ENCODE measurements at regions not wholly inside any gene's neighbourhood (a gene's known extent, or its start where the extent isn't known, plus 50 kb on each side); places are given as distances from the start of the nearest gene placed in this dataset.

DNA sequence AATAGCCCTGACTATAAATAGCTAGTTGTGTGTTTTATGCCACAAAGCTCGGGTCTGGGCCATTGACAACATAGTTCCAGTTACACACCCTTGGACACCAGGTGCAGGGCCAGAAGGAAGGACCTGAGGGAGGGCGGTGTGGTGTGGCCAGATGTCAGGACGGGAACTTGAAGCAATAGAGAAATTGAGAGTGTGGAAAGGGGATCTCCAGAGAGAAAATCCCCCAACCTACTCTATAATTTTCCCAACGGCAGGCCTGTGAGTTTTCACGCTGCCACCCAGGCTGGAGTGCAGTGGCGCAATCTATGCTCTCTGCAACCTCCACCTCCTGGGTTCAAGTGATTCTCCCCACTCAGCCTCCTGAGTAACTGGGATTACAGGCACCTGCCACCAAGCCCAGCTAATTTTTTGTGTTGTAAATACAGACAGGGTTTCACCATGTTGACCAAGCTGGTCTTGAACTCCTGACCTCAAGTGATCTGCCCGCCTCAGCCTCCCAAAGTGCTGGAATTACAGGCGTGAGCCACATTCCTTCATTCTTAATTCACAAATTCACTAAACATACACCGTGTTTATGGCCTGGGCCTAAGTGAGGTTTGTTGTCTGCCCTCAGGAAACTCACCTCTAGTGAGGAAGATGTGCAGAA, 70.8 kb upstream of the KLF13 start:
- WGBS (ENCODE audit: insufficient coverage, insufficient read length), result no CpG with 5 or more reads among the region's 9 CpGs
- Histone ChIP-seq H3K27ac (ENCODE audit: low read length) (no peak overlapping the region), H3K27me3 (ENCODE audit: control insufficient read depth, insufficient read depth, low read length) (no peaks in the 10 kb centered on the region), H3K4me1 (ENCODE audit: control insufficient read depth, insufficient read depth, low read length) (no peaks in the 10 kb centered on the region), H3K36me3 (ENCODE audit: control insufficient read depth, insufficient read depth, low read length) (no peaks in the 10 kb centered on the region), H3K4me3 (ENCODE audit: low read length) (no peak overlapping the region), H3K9me3 (ENCODE audit: control insufficient read depth, insufficient read depth, low read length) (no peaks in the 10 kb centered on the region)
- DNase-seq (ENCODE audit: low read depth, low spot score), result no peak

DNA sequence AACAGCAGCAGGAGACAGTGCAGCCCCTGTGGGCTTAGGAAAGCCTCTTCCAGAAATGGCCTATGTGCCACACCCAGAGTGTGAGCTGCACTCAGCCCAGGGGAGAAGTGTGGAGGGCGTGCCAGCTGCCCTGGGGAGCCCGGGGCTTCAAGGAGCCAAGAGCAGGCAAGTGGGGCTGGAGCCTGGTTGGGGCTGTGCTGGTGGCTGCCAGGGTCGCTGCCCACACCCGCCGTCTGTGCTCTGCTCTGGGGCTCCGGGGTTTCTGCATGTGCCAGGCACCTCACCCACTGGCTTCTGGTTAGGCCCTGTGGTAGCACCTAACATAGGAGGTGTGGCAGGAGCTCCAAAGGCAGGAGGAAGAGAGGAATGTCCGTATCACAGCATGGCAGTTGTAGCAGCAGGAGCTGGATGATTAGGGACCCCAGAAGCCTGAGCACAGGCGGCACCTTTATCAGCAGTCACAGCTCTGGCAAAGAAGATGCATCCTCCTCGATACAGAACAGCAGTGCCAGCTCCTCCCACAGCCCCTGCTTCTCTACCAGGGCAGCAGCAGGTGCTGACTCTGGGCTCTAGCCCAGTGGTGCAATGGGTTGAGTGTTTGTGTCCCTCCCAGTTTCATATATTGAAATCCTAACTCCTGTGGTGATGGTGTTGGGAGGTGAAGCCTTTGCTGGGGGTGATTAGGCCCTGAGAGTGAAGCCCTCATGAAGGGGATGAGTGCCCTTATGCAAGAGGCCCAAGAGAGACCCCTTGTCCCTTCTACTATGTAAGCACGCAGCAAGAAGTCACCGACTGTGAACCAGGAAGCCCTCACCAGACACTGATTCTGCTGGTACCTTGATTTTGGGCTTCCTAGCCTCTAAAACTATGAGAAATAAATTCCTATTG, 70.0 kb upstream of the KLF13 start:
- no peaks in the 10 kb centered on the region for H3K4me1 ChIP-seq (ENCODE audit: control insufficient read depth, insufficient read depth, low read length)
- no CpG with 5 or more reads among the region's 11 CpGs for WGBS (ENCODE audit: insufficient coverage, insufficient read length)
- no peak overlapping the region for H3K4me3 ChIP-seq (ENCODE audit: low read length)
- H3K27me3 ChIP-seq (ENCODE audit: control insufficient read depth, insufficient read depth, low read length), result no peaks in the 10 kb centered on the region
- no peaks in the 10 kb centered on the region for H3K36me3 ChIP-seq (ENCODE audit: control insufficient read depth, insufficient read depth, low read length)
- no peaks in the 10 kb centered on the region for H3K9me3 ChIP-seq (ENCODE audit: control insufficient read depth, insufficient read depth, low read length)
- DNase-seq (ENCODE audit: low read depth, low spot score), result no peak
- H3K27ac ChIP-seq (ENCODE audit: low read length), result no peak overlapping the region

DNA sequence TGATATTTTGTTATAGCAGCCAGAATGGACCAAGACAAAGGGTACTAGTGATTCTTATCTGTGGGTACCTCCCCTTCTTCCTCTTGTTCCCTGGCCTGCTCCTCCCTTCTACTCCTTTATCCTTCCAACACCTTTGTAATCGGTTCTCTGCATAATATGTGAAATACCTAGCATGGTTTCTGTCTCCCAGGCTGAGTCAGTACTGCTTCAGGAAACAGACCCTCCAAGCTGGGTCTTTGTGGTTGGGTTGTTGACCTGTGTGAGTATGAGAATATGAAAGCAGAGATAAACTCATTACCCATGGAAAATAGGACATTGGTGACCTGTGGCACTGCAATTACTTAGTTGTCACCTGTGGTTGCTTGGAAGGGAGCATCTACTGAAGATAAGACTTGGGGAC, 69.3 kb upstream of the KLF13 start:
- Histone ChIP-seq H3K9me3 (ENCODE audit: control insufficient read depth, insufficient read depth, low read length) (no peaks in the 10 kb centered on the region), H3K4me1 (ENCODE audit: control insufficient read depth, insufficient read depth, low read length) (no peaks in the 10 kb centered on the region), H3K27me3 (ENCODE audit: control insufficient read depth, insufficient read depth, low read length) (no peaks in the 10 kb centered on the region), H3K36me3 (ENCODE audit: control insufficient read depth, insufficient read depth, low read length) (no peaks in the 10 kb centered on the region), H3K27ac (ENCODE audit: low read length) (no peak overlapping the region), H3K4me3 (ENCODE audit: low read length) (no peak overlapping the region)
- no peak for DNase-seq (ENCODE audit: low read depth, low spot score)
- no CpG with 5 or more reads among the region's 1 CpG for WGBS (ENCODE audit: insufficient coverage, insufficient read length)

- no CpG with 5 or more reads among the region's 2 CpGs for WGBS (ENCODE audit: insufficient coverage, insufficient read length)
- no peaks in the 10 kb centered on the region for H3K36me3 ChIP-seq (ENCODE audit: control insufficient read depth, insufficient read depth, low read length)
- H3K4me3 ChIP-seq (ENCODE audit: low read length), result no peak overlapping the region
- no peaks in the 10 kb centered on the region for H3K9me3 ChIP-seq (ENCODE audit: control insufficient read depth, insufficient read depth, low read length)
- H3K27ac ChIP-seq (ENCODE audit: low read length), result no peak overlapping the region
- no peaks in the 10 kb centered on the region for H3K4me1 ChIP-seq (ENCODE audit: control insufficient read depth, insufficient read depth, low read length)
- H3K27me3 ChIP-seq (ENCODE audit: control insufficient read depth, insufficient read depth, low read length), result no peaks in the 10 kb centered on the region
- DNase-seq (ENCODE audit: low read depth, low spot score), result no peak
These were observed 68.4 kb upstream of the KLF13 start for GRCh38 chr15:31258260-31258659.

DNA sequence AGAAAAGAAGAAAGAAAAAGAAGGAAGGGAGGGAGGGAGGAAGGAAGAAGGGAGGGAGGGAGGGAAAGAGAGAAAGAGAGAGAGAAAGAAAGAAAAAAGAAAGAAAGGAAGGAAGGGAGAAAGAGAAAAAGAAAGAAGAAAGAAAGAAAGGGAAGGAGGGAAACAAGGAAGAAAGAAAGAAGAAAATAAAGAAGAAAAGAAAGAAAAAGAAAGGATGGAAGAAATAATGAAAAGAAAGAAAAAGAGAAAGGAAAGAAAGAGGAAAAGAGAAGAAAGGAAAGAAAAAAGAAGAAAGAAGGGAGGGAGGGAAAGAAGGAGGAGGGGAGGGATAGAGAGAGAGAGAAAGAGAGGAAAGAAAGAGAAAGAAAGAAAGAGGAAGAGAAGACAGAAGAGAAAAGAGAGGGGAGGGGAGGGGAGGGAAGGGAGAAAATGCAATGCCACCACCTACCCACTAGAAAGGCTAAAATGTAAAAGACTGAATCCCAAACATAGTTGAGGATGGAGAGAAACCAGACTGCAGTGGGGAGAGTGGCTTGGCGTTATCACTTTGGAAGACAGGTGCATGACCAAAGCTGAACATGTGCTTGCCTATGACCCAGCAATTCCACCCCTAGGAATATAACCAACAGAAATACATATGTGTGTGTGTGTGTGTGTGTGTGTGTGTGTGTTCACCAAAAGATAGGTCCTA, 66.9 kb upstream of the KLF13 start:
- H3K36me3 ChIP-seq (ENCODE audit: control insufficient read depth, insufficient read depth, low read length), result no peaks in the 10 kb centered on the region
- no CpG with 5 or more reads among the region's 1 CpG for WGBS (ENCODE audit: insufficient coverage, insufficient read length)
- H3K9me3 ChIP-seq (ENCODE audit: control insufficient read depth, insufficient read depth, low read length), result no peaks in the 10 kb centered on the region
- H3K4me3 ChIP-seq (ENCODE audit: low read length), result no peak overlapping the region
- no peak overlapping the region for H3K27ac ChIP-seq (ENCODE audit: low read length)
- no peaks in the 10 kb centered on the region; the same call in 1 of the 2 replicates for H3K4me1 ChIP-seq (ENCODE audit: control insufficient read depth, insufficient read depth, low read length)
- no peaks in the 10 kb centered on the region for H3K27me3 ChIP-seq (ENCODE audit: control insufficient read depth, insufficient read depth, low read length)
- no peak for DNase-seq (ENCODE audit: low read depth, low spot score)

- Histone ChIP-seq H3K27ac (ENCODE audit: low read length) (no peak overlapping the region), H3K36me3 (ENCODE audit: control insufficient read depth, insufficient read depth, low read length) (no peaks in the 10 kb centered on the region), H3K4me3 (ENCODE audit: low read length) (no peak overlapping the region), H3K27me3 (ENCODE audit: control insufficient read depth, insufficient read depth, low read length) (no peaks in the 10 kb centered on the region), H3K4me1 (ENCODE audit: control insufficient read depth, insufficient read depth, low read length) (no peaks in the 10 kb centered on the region; the same call in 1 of the 2 replicates), H3K9me3 (ENCODE audit: control insufficient read depth, insufficient read depth, low read length) (no peaks in the 10 kb centered on the region)
- WGBS (ENCODE audit: insufficient coverage, insufficient read length), result no CpG with 5 or more reads among the region's 11 CpGs
- no peak for DNase-seq (ENCODE audit: low read depth, low spot score)
These were observed 65.9 kb upstream of the KLF13 start for GRCh38 chr15:31260646-31261265.

DNA sequence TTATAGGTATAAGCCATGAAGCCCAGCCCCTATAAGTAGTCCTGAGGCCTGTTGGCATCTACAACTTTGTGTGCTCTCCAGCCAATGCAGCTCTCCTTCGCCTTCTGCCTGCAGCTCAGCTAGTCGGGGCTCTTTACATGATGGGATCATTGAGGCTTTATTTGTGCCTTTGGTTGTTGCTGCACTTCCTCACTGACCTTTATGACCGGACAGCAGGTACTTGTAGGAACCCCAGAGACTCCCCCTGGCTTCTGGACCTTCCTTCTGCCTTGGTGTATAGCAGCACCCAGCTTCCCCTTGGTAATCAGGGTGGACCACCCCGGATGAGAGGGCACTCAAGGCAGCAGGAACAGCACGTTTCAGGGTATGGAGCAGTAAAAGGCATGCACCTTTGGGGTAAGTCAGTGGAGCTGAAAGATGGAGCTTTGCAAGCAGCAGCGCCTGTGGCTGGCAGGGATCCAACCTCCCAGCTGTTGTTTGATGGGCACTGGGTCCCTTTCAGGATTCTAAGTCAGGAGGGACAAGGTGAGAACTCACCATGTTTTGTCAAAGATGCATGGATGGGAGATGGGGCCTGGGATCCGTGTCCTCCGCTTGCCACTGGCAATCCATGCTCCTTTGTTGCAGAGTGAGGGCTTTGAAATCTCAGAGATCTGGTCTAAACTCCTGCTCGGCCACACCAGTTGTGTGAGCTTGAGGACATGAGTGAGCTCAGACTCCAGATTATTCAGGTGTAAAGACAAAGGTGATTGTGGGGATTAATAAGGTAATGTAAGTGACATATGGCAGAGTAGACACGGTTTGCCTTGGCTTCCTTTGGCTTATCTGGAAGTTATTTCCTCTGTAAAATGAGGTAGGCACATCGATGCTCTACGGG, 65.1 kb upstream of the KLF13 start:
- Histone ChIP-seq H3K27ac (ENCODE audit: low read length) (no peak overlapping the region), H3K4me3 (ENCODE audit: low read length) (no peak overlapping the region), H3K27me3 (ENCODE audit: control insufficient read depth, insufficient read depth, low read length) (no peaks in the 10 kb centered on the region), H3K36me3 (ENCODE audit: control insufficient read depth, insufficient read depth, low read length) (no peaks in the 10 kb centered on the region), H3K9me3 (ENCODE audit: control insufficient read depth, insufficient read depth, low read length) (no peaks in the 10 kb centered on the region), H3K4me1 (ENCODE audit: control insufficient read depth, insufficient read depth, low read length) (no peaks in the 10 kb centered on the region; the same call in 1 of the 2 replicates)
- WGBS (ENCODE audit: insufficient coverage, insufficient read length), result no CpG with 5 or more reads among the region's 12 CpGs
- DNase-seq (ENCODE audit: low read depth, low spot score), result no peak

DNA sequence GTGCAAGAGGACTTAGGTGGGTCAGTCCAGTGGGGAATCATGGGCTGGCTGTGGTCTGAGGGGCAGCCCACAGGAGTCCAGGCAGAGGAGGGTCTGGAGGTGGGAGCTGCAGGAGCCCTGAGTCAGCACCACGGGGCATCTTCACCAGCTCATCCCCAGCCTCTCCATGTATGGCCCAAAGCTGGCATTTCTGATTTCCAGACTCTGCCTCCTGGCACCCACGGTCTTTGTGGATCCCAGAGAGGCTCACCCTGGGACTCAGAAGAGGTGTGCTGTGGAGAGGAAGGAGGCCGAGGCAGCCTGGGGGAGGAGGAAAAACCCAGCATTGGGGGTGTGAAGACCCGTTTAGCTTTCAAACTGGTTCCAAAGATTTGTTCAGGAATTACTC, 64.5 kb upstream of the KLF13 start:
- Histone ChIP-seq H3K9me3 (ENCODE audit: control insufficient read depth, insufficient read depth, low read length) (no peaks in the 10 kb centered on the region), H3K4me3 (ENCODE audit: low read length) (no peak overlapping the region), H3K27me3 (ENCODE audit: control insufficient read depth, insufficient read depth, low read length) (no peaks in the 10 kb centered on the region), H3K36me3 (ENCODE audit: control insufficient read depth, insufficient read depth, low read length) (no peaks in the 10 kb centered on the region), H3K4me1 (ENCODE audit: control insufficient read depth, insufficient read depth, low read length) (no peaks in the 10 kb centered on the region; the same call in 1 of the 2 replicates), H3K27ac (ENCODE audit: low read length) (no peak overlapping the region)
- no CpG with 5 or more reads among the region's 4 CpGs for WGBS (ENCODE audit: insufficient coverage, insufficient read length)
- DNase-seq (ENCODE audit: low read depth, low spot score), result no peak

DNA sequence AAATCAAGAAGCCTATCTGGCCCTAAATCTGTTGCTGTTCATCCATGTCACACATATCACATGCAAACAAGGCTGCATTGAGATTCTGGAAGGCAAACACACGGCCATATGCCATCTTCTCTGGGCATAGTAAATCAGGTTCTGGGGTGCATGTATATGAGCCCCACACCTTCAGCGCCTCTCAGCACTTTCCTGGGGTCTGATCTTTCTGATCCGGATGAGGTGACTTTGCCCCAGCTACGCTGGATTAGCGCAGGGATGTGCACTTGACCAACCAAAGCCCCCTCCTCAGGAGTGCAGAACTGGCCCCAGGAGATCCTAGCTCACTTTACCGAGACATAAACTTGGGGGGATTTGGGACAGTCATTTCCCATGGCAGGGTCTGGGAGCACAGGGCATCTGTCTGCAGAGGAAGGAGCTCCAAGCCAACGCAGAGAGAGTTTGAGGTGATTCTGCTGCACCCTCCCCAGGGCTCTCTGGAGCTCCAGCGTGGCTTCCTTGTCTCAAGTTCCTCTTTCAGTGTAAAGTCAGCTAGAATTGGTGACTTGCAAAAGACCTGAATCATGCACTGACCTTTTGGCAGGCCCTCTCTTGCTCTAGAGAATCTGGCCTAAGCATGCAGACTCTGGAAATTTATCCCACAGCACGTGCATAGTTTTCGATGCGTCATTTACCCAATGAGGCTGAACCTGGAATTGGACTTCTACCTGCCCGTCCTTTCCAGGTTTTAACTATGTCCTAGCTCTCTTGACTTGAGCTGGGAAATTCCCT, 63.5 kb upstream of the KLF13 start:
- no peaks in the 10 kb centered on the region for H3K27me3 ChIP-seq (ENCODE audit: control insufficient read depth, insufficient read depth, low read length)
- H3K9me3 ChIP-seq (ENCODE audit: control insufficient read depth, insufficient read depth, low read length), result no peaks in the 10 kb centered on the region
- no peak for DNase-seq (ENCODE audit: low read depth, low spot score)
- no peaks in the 10 kb centered on the region; the same call in 1 of the 2 replicates for H3K4me1 ChIP-seq (ENCODE audit: control insufficient read depth, insufficient read depth, low read length)
- no peaks in the 10 kb centered on the region for H3K36me3 ChIP-seq (ENCODE audit: control insufficient read depth, insufficient read depth, low read length)
- no peak overlapping the region for H3K27ac ChIP-seq (ENCODE audit: low read length)
- no CpG with 5 or more reads among the region's 12 CpGs for WGBS (ENCODE audit: insufficient coverage, insufficient read length)
- no peak overlapping the region for H3K4me3 ChIP-seq (ENCODE audit: low read length)

Measured in iPS DF 6.9 (cell line).